HUES48 (cell line): ENCODE measurements at regions not wholly inside any gene's neighbourhood (a gene's known extent, or its start where the extent isn't known, plus 50 kb on each side); places are given as distances from the start of the nearest gene placed in this dataset.
"Not testable (repeated sequence)": the region's sequence is repeated elsewhere in the genome, so short reads cannot be mapped to it uniquely, and the experiment has no call there.

Experiments used
- H3K27ac ChIP-seq: one replicate; pipeline ENCODE4 v1.7.0; 2013; ENCODE audit warnings: low read depth, low read length, inconsistent platforms
- H3K27me3 ChIP-seq: 2 replicates; pipeline ENCODE4 v1.6.1; 2013; ENCODE audit warnings: mild to moderate bottlenecking, low read length; ENCODE audit not compliant: control insufficient read depth, insufficient read depth
- H3K36me3 ChIP-seq: 2 replicates; pipeline ENCODE4 v1.6.1; 2013; ENCODE audit warnings: low read length; ENCODE audit not compliant: control insufficient read depth, insufficient read depth
- H3K4me1 ChIP-seq: 2 replicates; pipeline ENCODE4 v1.6.1; 2013; ENCODE audit warnings: mild to moderate bottlenecking, low read length; ENCODE audit not compliant: control insufficient read depth, insufficient read depth
- H3K4me3 ChIP-seq: 2 replicates; pipeline ENCODE4 v1.5.1; 2013; ENCODE audit warnings: mild to moderate bottlenecking, low read depth, low read length
- H3K9ac ChIP-seq: 2 replicates; pipeline ENCODE4 v1.6.1; 2013; ENCODE audit warnings: mild to moderate bottlenecking, low read depth, low read length, moderate library complexity
- H3K9me3 ChIP-seq: 2 replicates; pipeline ENCODE4 v1.6.1; 2013; ENCODE audit warnings: low read length; ENCODE audit not compliant: control insufficient read depth, insufficient read depth

GRCh38 chr2:194705398-194705797 lies 951.6 kb upstream of the SLC39A10 start:
- H3K4me3 ChIP-seq: no peak overlapping the region
- H3K9me3 ChIP-seq: no peaks in the 10 kb centered on the region
- H3K9ac ChIP-seq: no peak overlapping the region
- H3K27me3 ChIP-seq: no peaks in the 10 kb centered on the region
- H3K36me3 ChIP-seq: no peaks in the 10 kb centered on the region
- H3K27ac ChIP-seq: no peak overlapping the region
- no peaks in the 10 kb centered on the region for H3K4me1 ChIP-seq

- H3K4me3 ChIP-seq: no peak overlapping the region
- H3K9ac ChIP-seq: no peak overlapping the region
- H3K9me3 ChIP-seq: no peaks in the 10 kb centered on the region
- H3K27me3 ChIP-seq: no peaks in the 10 kb centered on the region
- no peaks in the 10 kb centered on the region for H3K4me1 ChIP-seq
- no peaks in the 10 kb centered on the region for H3K36me3 ChIP-seq
- H3K27ac ChIP-seq: no peak overlapping the region
Observed at GRCh38 chr2:194700726-194701125, 956.3 kb upstream of the SLC39A10 start.

GRCh38 chr2:194700116-194700515 lies 956.9 kb upstream of the SLC39A10 start:
- Histone ChIP-seq H3K9ac (no peak overlapping the region), H3K27ac (no peak overlapping the region), H3K36me3 (no peaks in the 10 kb centered on the region), H3K9me3 (no peaks in the 10 kb centered on the region), H3K4me1 (no peaks in the 10 kb centered on the region), H3K4me3 (no peak overlapping the region), H3K27me3 (no peaks in the 10 kb centered on the region)

- Histone ChIP-seq H3K9me3 (no peaks in the 10 kb centered on the region), H3K4me3 (no peak overlapping the region), H3K4me1 (no peaks in the 10 kb centered on the region), H3K36me3 (no peaks in the 10 kb centered on the region), H3K27ac (no peak overlapping the region), H3K9ac (no peak overlapping the region), H3K27me3 (no peaks in the 10 kb centered on the region)
Observed at GRCh38 chr2:194698012-194698411, 959.0 kb upstream of the SLC39A10 start.

GRCh38 chr2:194697439-194697838 lies 959.6 kb upstream of the SLC39A10 start:
- no peak overlapping the region for H3K27ac ChIP-seq
- no peaks in the 10 kb centered on the region for H3K9me3 ChIP-seq

GRCh38 chr2:194696690-194697089 lies 960.3 kb upstream of the SLC39A10 start:
- Histone ChIP-seq H3K4me1 (no peaks in the 10 kb centered on the region), H3K27ac (no peak overlapping the region), H3K9ac (no peak overlapping the region), H3K9me3 (no peaks in the 10 kb centered on the region), H3K36me3 (no peaks in the 10 kb centered on the region), H3K4me3 (no peak overlapping the region), H3K27me3 (no peaks in the 10 kb centered on the region)

More at GRCh38 chr2:194697439-194697838, 959.6 kb upstream of the SLC39A10 start:
- Histone ChIP-seq H3K4me3 (no peak overlapping the region), H3K4me1 (no peaks in the 10 kb centered on the region), H3K36me3 (no peaks in the 10 kb centered on the region), H3K9ac (no peak overlapping the region), H3K27me3 (no peaks in the 10 kb centered on the region)

GRCh38 chr2:194686569-194686968 lies 970.5 kb upstream of the SLC39A10 start:
- no peaks in the 10 kb centered on the region for H3K4me1 ChIP-seq
- H3K9me3 ChIP-seq: no peaks in the 10 kb centered on the region
- H3K36me3 ChIP-seq: no peaks in the 10 kb centered on the region
- H3K4me3 ChIP-seq: no peak overlapping the region
- no peak overlapping the region for H3K27ac ChIP-seq
- no peak overlapping the region for H3K9ac ChIP-seq
- H3K27me3 ChIP-seq: no peaks in the 10 kb centered on the region

GRCh38 chr2:194674043-194674442 lies 983.0 kb upstream of the SLC39A10 start:
- H3K27me3 ChIP-seq: no peaks in the 10 kb centered on the region
- H3K9me3 ChIP-seq: no peaks in the 10 kb centered on the region
- H3K27ac ChIP-seq: no peak overlapping the region
- no peaks in the 10 kb centered on the region for H3K36me3 ChIP-seq
- H3K9ac ChIP-seq: no peak overlapping the region
- H3K4me3 ChIP-seq: no peak overlapping the region
- no peaks in the 10 kb centered on the region for H3K4me1 ChIP-seq

GRCh38 chr2:194672994-194673393 lies 984.0 kb upstream of the SLC39A10 start:
- Histone ChIP-seq H3K27ac (no peak overlapping the region), H3K9ac (no peak overlapping the region), H3K27me3 (no peaks in the 10 kb centered on the region), H3K9me3 (no peaks in the 10 kb centered on the region), H3K4me1 (no peaks in the 10 kb centered on the region), H3K36me3 (no peaks in the 10 kb centered on the region), H3K4me3 (no peak overlapping the region)

- no peaks in the 10 kb centered on the region for H3K4me1 ChIP-seq
- H3K9me3 ChIP-seq: no peaks in the 10 kb centered on the region
- H3K9ac ChIP-seq: no peak overlapping the region
- H3K27ac ChIP-seq: no peak overlapping the region
- H3K27me3 ChIP-seq: no peaks in the 10 kb centered on the region
- H3K4me3 ChIP-seq: no peak overlapping the region
- no peaks in the 10 kb centered on the region for H3K36me3 ChIP-seq
Observed at GRCh38 chr2:194661431-194661830, 995.6 kb upstream of the SLC39A10 start.

GRCh38 chr2:194639057-194639456 lies 1018.0 kb upstream of the SLC39A10 start:
- H3K27me3 ChIP-seq, H3K36me3 ChIP-seq, H3K4me3 ChIP-seq, H3K4me1 ChIP-seq, H3K9me3 ChIP-seq, H3K9ac ChIP-seq, H3K27ac ChIP-seq: not testable (repeated sequence)

- Histone ChIP-seq H3K4me3 (no peak overlapping the region), H3K36me3 (no peaks in the 10 kb centered on the region), H3K9ac (no peak overlapping the region), H3K27me3 (no peaks in the 10 kb centered on the region), H3K4me1 (no peaks in the 10 kb centered on the region), H3K27ac (no peak overlapping the region), H3K9me3 (no peaks in the 10 kb centered on the region)
Observed at GRCh38 chr2:194621945-194622344, 1035.1 kb upstream of the SLC39A10 start.
